ENCODE measurements at regions not wholly inside any gene's neighbourhood (a gene's known extent, or its start where the extent isn't known, plus 50 kb on each side); places are given as distances from the start of the nearest gene placed in this dataset.
"Not testable (repeated sequence)": the region's sequence is repeated elsewhere in the genome, so short reads cannot be mapped to it uniquely, and the experiment has no call there.

- TF ChIP-seq POLR2A, CTCF (IDR thresholded peaks at IDR 0.05): not testable (repeated sequence)
Measured at GRCh38 chr3:82620744-82621143, 859.3 kb upstream of the GBE1 start.
